ENCODE measurements at regions not wholly inside any gene's neighbourhood (a gene's known extent, or its start where the extent isn't known, plus 50 kb on each side); places are given as distances from the start of the nearest gene placed in this dataset.
"Not testable (repeated sequence)": the region's sequence is repeated elsewhere in the genome, so short reads cannot be mapped to it uniquely, and the experiment has no call there.

DNA sequence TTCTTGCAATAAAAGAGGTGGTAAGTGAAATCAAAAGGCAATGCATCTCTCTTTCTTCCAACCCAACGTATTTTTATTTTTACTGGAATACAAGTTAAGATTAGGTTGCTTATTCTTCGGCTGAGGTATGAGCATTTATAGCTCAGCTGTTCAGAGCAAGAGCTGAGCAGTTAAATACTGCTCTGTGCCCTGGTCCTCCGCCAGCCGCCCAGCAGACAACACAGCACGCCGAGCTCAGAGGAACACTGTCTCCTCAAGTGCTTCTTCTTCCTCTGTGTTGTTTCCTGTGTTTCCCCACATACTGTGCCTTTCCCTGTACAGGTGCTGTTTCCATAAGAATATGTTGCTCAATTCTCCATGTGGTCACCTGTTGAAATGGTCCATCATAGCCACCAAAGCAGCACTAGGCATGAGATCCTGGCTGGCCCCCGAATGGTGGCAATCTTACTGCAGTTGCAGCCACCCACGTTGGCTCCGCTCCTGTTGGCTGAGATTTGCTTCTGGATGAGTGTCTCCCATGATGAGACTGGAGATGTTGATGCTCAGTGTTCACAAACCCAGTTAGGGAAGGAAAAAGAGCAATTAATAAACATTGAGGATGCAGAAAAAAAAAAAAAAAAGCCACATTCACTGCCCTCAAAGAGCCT, 515.3 kb downstream of the GRIN2A start:
- TF ChIP-seq EZH2 (IDR thresholded peaks at IDR 0.05; ENCODE audit: insufficient read depth, low read length): no peak
- TF ChIP-seq, protein P1, sequence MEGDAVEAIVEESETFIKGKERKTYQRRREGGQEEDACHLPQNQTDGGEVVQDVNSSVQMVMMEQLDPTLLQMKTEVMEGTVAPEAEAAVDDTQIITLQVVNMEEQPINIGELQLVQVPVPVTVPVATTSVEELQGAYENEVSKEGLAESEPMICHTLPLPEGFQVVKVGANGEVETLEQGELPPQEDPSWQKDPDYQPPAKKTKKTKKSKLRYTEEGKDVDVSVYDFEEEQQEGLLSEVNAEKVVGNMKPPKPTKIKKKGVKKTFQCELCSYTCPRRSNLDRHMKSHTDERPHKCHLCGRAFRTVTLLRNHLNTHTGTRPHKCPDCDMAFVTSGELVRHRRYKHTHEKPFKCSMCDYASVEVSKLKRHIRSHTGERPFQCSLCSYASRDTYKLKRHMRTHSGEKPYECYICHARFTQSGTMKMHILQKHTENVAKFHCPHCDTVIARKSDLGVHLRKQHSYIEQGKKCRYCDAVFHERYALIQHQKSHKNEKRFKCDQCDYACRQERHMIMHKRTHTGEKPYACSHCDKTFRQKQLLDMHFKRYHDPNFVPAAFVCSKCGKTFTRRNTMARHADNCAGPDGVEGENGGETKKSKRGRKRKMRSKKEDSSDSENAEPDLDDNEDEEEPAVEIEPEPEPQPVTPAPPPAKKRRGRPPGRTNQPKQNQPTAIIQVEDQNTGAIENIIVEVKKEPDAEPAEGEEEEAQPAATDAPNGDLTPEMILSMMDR (IDR thresholded peaks at IDR 0.05; ENCODE audit: insufficient read depth, low read depth, low read length): no peak
- no peaks in the 10 kb centered on the region for H3K79me2 ChIP-seq (ENCODE audit: insufficient read depth, low read length)
- Mint-ChIP-seq H3K4me3 (ENCODE audit: unreplicated experiment) (no peak overlapping the region), H3K27me3 (ENCODE audit: low read depth, unreplicated experiment) (peaks cover 19% of the 10 kb centered on the region), H3K9me3 (ENCODE audit: unreplicated experiment) (no peaks in the 10 kb centered on the region), H3K4me1 (ENCODE audit: low read depth, unreplicated experiment) (no peaks in the 10 kb centered on the region), H3K36me3 (ENCODE audit: low read depth, unreplicated experiment) (no peaks in the 10 kb centered on the region), H3K27ac (ENCODE audit: unreplicated experiment) (no peak overlapping the region)
- H3K4me1 ChIP-seq (ENCODE audit: insufficient read depth, low read length): no peaks in the 10 kb centered on the region
- H2AFZ ChIP-seq (ENCODE audit: low read depth, low read length): no peak overlapping the region
- H3K9ac ChIP-seq (ENCODE audit: low read length): no peak overlapping the region
- no peaks in the 10 kb centered on the region for H3K27me3 ChIP-seq (ENCODE audit: insufficient read depth, low read length)
- no peaks in the 10 kb centered on the region for H4K20me1 ChIP-seq (ENCODE audit: insufficient read depth, low read length)
- no peak overlapping the region for H3K4me3 ChIP-seq (ENCODE audit: insufficient read depth, low read depth, low read length)
- no peaks in the 10 kb centered on the region for H3K36me3 ChIP-seq (ENCODE audit: insufficient read depth, low read length)
- no peaks in the 10 kb centered on the region for H3K9me3 ChIP-seq (ENCODE audit: insufficient read depth, low read depth, low read length)
- FAIRE-seq (no peak), DNase-seq (ENCODE audit: low read depth) (no peak)
- H3K27ac ChIP-seq (ENCODE audit: low read depth, low read length): no peak overlapping the region
- H3K4me2 ChIP-seq (ENCODE audit: low read length): no peak overlapping the region

DNA sequence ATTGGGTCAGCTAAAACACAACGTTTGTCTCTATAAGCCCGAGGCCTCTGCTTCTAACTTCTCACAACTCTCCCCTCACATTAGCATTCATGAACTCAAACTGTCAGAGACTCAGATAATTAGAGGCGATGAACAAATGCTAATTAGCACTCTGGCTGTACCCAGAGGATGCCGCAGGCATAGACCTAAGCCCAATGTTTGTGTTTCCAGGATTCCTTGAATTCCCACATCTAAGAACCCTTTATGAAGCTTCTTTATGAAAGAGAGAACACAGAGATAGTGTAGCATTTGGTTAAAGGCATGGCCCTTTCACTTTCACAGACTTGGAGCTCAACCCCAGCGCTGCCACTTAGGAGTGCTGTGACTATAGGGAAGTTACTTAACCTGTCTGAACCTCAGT, 512.2 kb downstream of the GRIN2A start:
- H3K4me2 ChIP-seq (ENCODE audit: low read length): no peak overlapping the region
- no peak overlapping the region for H3K27ac ChIP-seq (ENCODE audit: low read depth, low read length)

DNA sequence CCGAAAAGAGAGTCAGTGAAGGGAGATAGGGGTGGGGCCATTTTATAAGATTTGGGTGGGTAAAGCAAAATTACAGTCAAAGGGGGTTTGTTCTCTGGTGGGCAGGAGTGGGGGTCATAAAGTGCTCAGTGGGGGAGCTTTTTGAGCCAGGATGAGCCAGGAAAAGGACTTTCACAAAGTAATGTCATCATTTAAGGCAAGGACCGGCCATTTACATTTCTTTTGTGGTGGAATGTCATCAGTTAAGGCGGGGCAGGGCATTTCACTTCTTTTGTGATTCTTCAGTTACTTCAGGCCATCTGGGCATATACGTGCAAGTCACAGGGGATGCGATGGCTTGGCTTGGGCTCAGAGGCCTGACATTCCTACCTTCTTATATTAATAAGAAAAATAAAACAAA, 511.6 kb downstream of the GRIN2A start:
- not testable (repeated sequence) for H2AFZ ChIP-seq (ENCODE audit: low read depth, low read length); FAIRE-seq; H3K9me3 ChIP-seq (ENCODE audit: insufficient read depth, low read depth, low read length); H3K27ac Mint-ChIP-seq (ENCODE audit: unreplicated experiment); H4K20me1 ChIP-seq (ENCODE audit: insufficient read depth, low read length); H3K36me3 ChIP-seq (ENCODE audit: insufficient read depth, low read length); H3K4me2 ChIP-seq (ENCODE audit: low read length); H3K4me1 ChIP-seq (ENCODE audit: insufficient read depth, low read length); H3K4me1 Mint-ChIP-seq (ENCODE audit: low read depth, unreplicated experiment); H3K9me3 Mint-ChIP-seq (ENCODE audit: unreplicated experiment); H3K9ac ChIP-seq (ENCODE audit: low read length); H3K36me3 Mint-ChIP-seq (ENCODE audit: low read depth, unreplicated experiment); H3K27ac ChIP-seq (ENCODE audit: low read depth, low read length); H3K79me2 ChIP-seq (ENCODE audit: insufficient read depth, low read length); H3K4me3 Mint-ChIP-seq (ENCODE audit: unreplicated experiment); H3K27me3 ChIP-seq (ENCODE audit: insufficient read depth, low read length); DNase-seq (ENCODE audit: low read depth); H3K4me3 ChIP-seq (ENCODE audit: insufficient read depth, low read depth, low read length)
- H3K27me3 Mint-ChIP-seq (ENCODE audit: low read depth, unreplicated experiment): peaks cover 15% of the 10 kb centered on the region

More for the DNA sequence above, 512.2 kb downstream of the GRIN2A start:
- Mint-ChIP-seq H3K4me1 (ENCODE audit: low read depth, unreplicated experiment) (no peaks in the 10 kb centered on the region), H3K36me3 (ENCODE audit: low read depth, unreplicated experiment) (no peaks in the 10 kb centered on the region), H3K9me3 (ENCODE audit: unreplicated experiment) (peaks cover 1% of the 10 kb centered on the region), H3K27me3 (ENCODE audit: low read depth, unreplicated experiment) (peaks cover 15% of the 10 kb centered on the region), H3K4me3 (ENCODE audit: unreplicated experiment) (no peak overlapping the region), H3K27ac (ENCODE audit: unreplicated experiment) (no peak overlapping the region)
- Histone ChIP-seq H3K27me3 (ENCODE audit: insufficient read depth, low read length) (no peaks in the 10 kb centered on the region), H3K9ac (ENCODE audit: low read length) (no peak overlapping the region), H2AFZ (ENCODE audit: low read depth, low read length) (no peak overlapping the region), H3K4me1 (ENCODE audit: insufficient read depth, low read length) (no peaks in the 10 kb centered on the region), H3K4me3 (ENCODE audit: insufficient read depth, low read depth, low read length) (no peak overlapping the region), H4K20me1 (ENCODE audit: insufficient read depth, low read length) (no peaks in the 10 kb centered on the region), H3K79me2 (ENCODE audit: insufficient read depth, low read length) (no peaks in the 10 kb centered on the region), H3K36me3 (ENCODE audit: insufficient read depth, low read length) (no peaks in the 10 kb centered on the region), H3K9me3 (ENCODE audit: insufficient read depth, low read depth, low read length) (no peaks in the 10 kb centered on the region)
- no peak for FAIRE-seq
- TF ChIP-seq EZH2 (IDR thresholded peaks at IDR 0.05; ENCODE audit: insufficient read depth, low read length): no peak
- TF ChIP-seq, protein P1 (IDR thresholded peaks at IDR 0.05; ENCODE audit: insufficient read depth, low read depth, low read length): no peak
- no peak for DNase-seq (ENCODE audit: low read depth)

DNA sequence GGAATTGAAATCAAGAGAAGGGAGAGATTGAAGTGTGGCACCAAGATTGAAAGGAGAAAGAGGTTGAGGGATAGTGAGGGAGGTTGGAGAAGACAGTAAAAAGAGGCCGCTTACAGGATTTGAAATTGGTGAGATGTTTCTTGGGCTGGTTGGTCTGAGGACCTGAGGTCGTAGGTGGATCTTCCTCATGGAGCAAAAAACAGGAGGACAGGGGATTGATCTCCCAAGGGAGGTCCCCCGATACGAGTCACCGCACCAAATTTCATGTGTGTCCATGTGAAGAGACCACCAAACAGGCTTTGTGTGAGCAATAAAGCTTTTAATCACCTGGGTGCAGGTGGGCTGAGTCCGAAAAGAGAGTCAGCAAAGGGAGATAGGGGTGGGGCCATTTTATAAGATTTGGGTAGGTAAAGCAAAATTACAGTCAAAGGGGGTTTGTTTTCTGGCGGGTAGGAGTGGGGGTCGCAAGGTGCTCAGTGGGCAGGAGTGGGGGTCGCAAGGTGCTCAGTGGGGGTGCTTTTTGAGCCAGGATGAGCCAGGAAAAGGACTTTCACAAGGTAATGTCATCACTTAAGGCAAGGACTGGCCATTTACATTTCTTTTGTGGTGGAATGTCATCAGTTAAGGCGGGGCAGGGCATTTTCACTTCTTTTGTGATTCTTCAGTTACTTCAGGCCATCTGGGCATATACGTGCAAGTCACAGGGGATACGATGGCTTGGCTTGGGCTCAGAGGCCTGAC, 505.5 kb downstream of the GRIN2A start:
- H2AFZ ChIP-seq (ENCODE audit: low read depth, low read length); H4K20me1 ChIP-seq (ENCODE audit: insufficient read depth, low read length); H3K36me3 ChIP-seq (ENCODE audit: insufficient read depth, low read length); DNase-seq (ENCODE audit: low read depth); H3K27ac ChIP-seq (ENCODE audit: low read depth, low read length); H3K27ac Mint-ChIP-seq (ENCODE audit: unreplicated experiment); H3K79me2 ChIP-seq (ENCODE audit: insufficient read depth, low read length); H3K9me3 ChIP-seq (ENCODE audit: insufficient read depth, low read depth, low read length); H3K9me3 Mint-ChIP-seq (ENCODE audit: unreplicated experiment); H3K36me3 Mint-ChIP-seq (ENCODE audit: low read depth, unreplicated experiment); H3K9ac ChIP-seq (ENCODE audit: low read length); H3K4me3 Mint-ChIP-seq (ENCODE audit: unreplicated experiment); H3K27me3 ChIP-seq (ENCODE audit: insufficient read depth, low read length); H3K4me1 Mint-ChIP-seq (ENCODE audit: low read depth, unreplicated experiment); H3K4me3 ChIP-seq (ENCODE audit: insufficient read depth, low read depth, low read length); FAIRE-seq; H3K4me1 ChIP-seq (ENCODE audit: insufficient read depth, low read length); H3K4me2 ChIP-seq (ENCODE audit: low read length): not testable (repeated sequence)
- peaks cover 51% of the 10 kb centered on the region for H3K27me3 Mint-ChIP-seq (ENCODE audit: low read depth, unreplicated experiment)
